NOMO-1 (cell line): ENCODE measurements at regions not wholly inside any gene's neighbourhood (a gene's known extent, or its start where the extent isn't known, plus 50 kb on each side); places are given as distances from the start of the nearest gene placed in this dataset.
"Not testable (repeated sequence)": the region's sequence is repeated elsewhere in the genome, so short reads cannot be mapped to it uniquely, and the experiment has no call there.

Source experiments
- DNase-seq, 2 experiments: peaks; one replicate each; lab custom pipeline; 2025; ENCODE audit not compliant: unreplicated experiment in 2 of 2; lab: John Stamatoyannopoulos, UW

- DNase-seq, result not testable (repeated sequence)
Measured at GRCh38 chr16:21422824-21423223, 144.7 kb upstream of the CRYM start.

GRCh38 chr16:21404699-21405098 lies 126.6 kb upstream of the CRYM start:
- not testable (repeated sequence) for DNase-seq

- not testable (repeated sequence) for DNase-seq
Measured at GRCh38 chr16:21397866-21398265, 119.8 kb upstream of the CRYM start.

- DNase-seq, result not testable (repeated sequence)
Measured at GRCh38 chr16:21396545-21396944, 118.5 kb upstream of the CRYM start.

GRCh38 chr16:21390634-21391033 lies 112.5 kb upstream of the CRYM start:
- DNase-seq, result not testable (repeated sequence)

GRCh38 chr16:21389860-21390259 lies 111.8 kb upstream of the CRYM start:
- DNase-seq, result not testable (repeated sequence)

GRCh38 chr16:21387757-21388156 lies 109.7 kb upstream of the CRYM start:
- not testable (repeated sequence) for DNase-seq

- DNase-seq, result not testable (repeated sequence)
Measured at GRCh38 chr16:21386201-21386915, 108.3 kb upstream of the CRYM start.

GRCh38 chr16:21383682-21384081 lies 105.6 kb upstream of the CRYM start:
- not testable (repeated sequence) for DNase-seq

GRCh38 chr16:21379645-21380044 lies 101.6 kb upstream of the CRYM start:
- not testable (repeated sequence) for DNase-seq

- not testable (repeated sequence) for DNase-seq
Measured at GRCh38 chr16:21376196-21376899, 98.3 kb upstream of the CRYM start.

GRCh38 chr16:21375334-21375733 lies 97.2 kb upstream of the CRYM start:
- DNase-seq, result not testable (repeated sequence)

- DNase-seq, result not testable (repeated sequence)
Measured at GRCh38 chr16:21373454-21373853, 95.4 kb upstream of the CRYM start.

- DNase-seq, result not testable (repeated sequence)
Measured at GRCh38 chr16:21372862-21373261, 94.8 kb upstream of the CRYM start.

GRCh38 chr16:21372162-21372835 lies 94.2 kb upstream of the CRYM start:
- DNase-seq, result not testable (repeated sequence)

- not testable (repeated sequence) for DNase-seq
Measured at GRCh38 chr16:21370791-21371190, 92.7 kb upstream of the CRYM start.

GRCh38 chr16:21368973-21369942 lies 91.2 kb upstream of the CRYM start:
- not testable (repeated sequence) for DNase-seq

GRCh38 chr16:21367733-21368421 lies 89.8 kb upstream of the CRYM start:
- not testable (repeated sequence) for DNase-seq

GRCh38 chr16:21366998-21367397 lies 88.9 kb upstream of the CRYM start:
- not testable (repeated sequence) for DNase-seq

- DNase-seq, result not testable (repeated sequence)
Measured at GRCh38 chr16:21365541-21365940, 87.5 kb upstream of the CRYM start.
